A549 (cell line): ENCODE measurements at regions not wholly inside any gene's neighbourhood (a gene's known extent, or its start where the extent isn't known, plus 50 kb on each side); places are given as distances from the start of the nearest gene placed in this dataset.

ENCODE experiments used
- ATAC-seq, 2 experiments: fragments of 200-7000 bp in 1 of 2; fragments of >200 bp in 1 of 2; cut with Nextera tagmentation in 1 of 2; cut with Tn5 transposase in 1 of 2; 3 replicates each; pipeline versions ENCODE4 v1.8.0 to v1.9.1; 2018 to 2020; ENCODE audit warnings: mild to moderate bottlenecking in 1 of 2, moderate library complexity in 1 of 2
- CTCF ChIA-PET: fragments of 300-600 bp; sonication (Branson Sonifier 250); formaldehyde crosslinking; extraction: SDS; loops from one replicate; lab custom pipeline; 2021; ENCODE audit warnings: antibody characterized with exemption, inconsistent platforms; lab: Yijun Ruan, JAX
- POLR2A ChIA-PET: fragments of 350-600 bp; formaldehyde crosslinking; extraction: SDS; loops from one replicate; lab custom pipeline; 2021; ENCODE audit warnings: antibody characterized with exemption, inconsistent platforms; lab: Yijun Ruan, JAX
- DNase-seq, 2 experiments: peaks; one replicate each; pipeline versions ENCODE4 v3.0.0 to v3.0.0-alpha.2; 2011 to 2016; ENCODE audit warnings: low read depth in 1 of 2, low spot score in 1 of 2
- FAIRE-seq: peaks from 2 replicates; lab custom pipeline; 2011; peaks lifted over from hg19 to GRCh38; lab: Jason Lieb, UNC
- H3K27ac ChIP-seq, 2 experiments: fragments of >200 bp; sonication (Bioruptor Twin); formaldehyde crosslinking; 3 replicates each; pipeline ENCODE4 v1.5.1; 2016 to 2017
- H3K4me1 ChIP-seq: fragments of >200 bp; sonication (Bioruptor Twin); formaldehyde crosslinking; 3 replicates; pipeline ENCODE4 v1.6.1; 2016
- H3K4me2 ChIP-seq: fragments of >200 bp; sonication (Bioruptor Twin); formaldehyde crosslinking; 3 replicates; pipeline ENCODE4 v1.6.1; 2016
- H3K4me3 ChIP-seq: fragments of >200 bp; sonication (Bioruptor Twin); formaldehyde crosslinking; 3 replicates; pipeline ENCODE4 v1.5.1; 2016
- H3K9me3 ChIP-seq: fragments of >200 bp; sonication (Bioruptor Twin); formaldehyde crosslinking; 3 replicates; pipeline ENCODE4 v1.6.1; 2016
- BHLHE40 ChIP-seq: IDR thresholded peaks from 2 replicates; pipeline ENCODE4 v1.6.1; 2012; ENCODE audit warnings: low read depth, low read length, inconsistent platforms
- CBX2 ChIP-seq: fragments of 200-600 bp; sonication (generic); IDR thresholded peaks from 2 replicates; pipeline ENCODE4 v1.6.1; 2016; ENCODE audit warnings: low read depth, mild to moderate bottlenecking, borderline replicate concordance
- CHD2 ChIP-seq: fragments of 150-350 bp; IDR thresholded peaks from 2 replicates; pipeline ENCODE4 v1.6.1; 2014; ENCODE audit warnings: low read length; ENCODE audit not compliant: partially characterized antibody
- CHD4 ChIP-seq: fragments of 200-600 bp; sonication (generic); IDR thresholded peaks from 2 replicates; pipeline ENCODE4 v1.6.1; 2016; ENCODE audit warnings: antibody characterized with exemption, mild to moderate bottlenecking, borderline replicate concordance
- EP300 ChIP-seq, 2 experiments: fragments of >200 bp; sonication (Bioruptor Twin); formaldehyde crosslinking; IDR thresholded peaks; 2 replicates in 1 of 2; 3 replicates in 1 of 2; pipeline ENCODE4 v1.6.1; 2016 to 2017
- FOXS1 ChIP-seq: fragments of 250-450 bp; sonication (Bioruptor Pico); IDR thresholded peaks from 2 replicates; pipeline ENCODE4 v1.5.0; 2020; ENCODE audit warnings: mild to moderate bottlenecking, moderate library complexity
- HDAC2 ChIP-seq: fragments of 200-600 bp; sonication (generic); IDR thresholded peaks from 2 replicates; pipeline ENCODE4 v1.6.1; 2016
- HES2 ChIP-seq: fragments of >200 bp; sonication (Bioruptor Twin); formaldehyde crosslinking; IDR thresholded peaks from 2 replicates; pipeline ENCODE4 v1.6.1; 2016
- HEYL ChIP-seq: fragments of 250-450 bp; sonication (Bioruptor Pico); IDR thresholded peaks from 2 replicates; pipeline ENCODE4 v1.8.0; 2021; ENCODE audit warnings: mild to moderate bottlenecking, moderate library complexity
- HOXA7 ChIP-seq: fragments of 250-450 bp; sonication (Bioruptor Pico); IDR thresholded peaks from 2 replicates; pipeline ENCODE4 v1.5.0; 2020; ENCODE audit warnings: mild to moderate bottlenecking, moderate library complexity
- HOXB5 ChIP-seq: fragments of 250-450 bp; sonication (Bioruptor Pico); IDR thresholded peaks from 2 replicates; pipeline ENCODE4 v1.5.0; 2020; ENCODE audit warnings: mild to moderate bottlenecking, moderate library complexity
- JUN ChIP-seq, 2 experiments: fragments of >200 bp; sonication (Bioruptor Twin); formaldehyde crosslinking; IDR thresholded peaks; 2 replicates in 1 of 2; 3 replicates in 1 of 2; pipeline ENCODE4 v1.6.1; 2016 to 2017
- MAFK ChIP-seq: fragments of 450-650 bp; IDR thresholded peaks from 2 replicates; pipeline ENCODE4 v1.6.1; 2014; ENCODE audit not compliant: partially characterized antibody
- MYC ChIP-seq: IDR thresholded peaks from 2 replicates; pipeline ENCODE4 v1.6.1; 2012; ENCODE audit warnings: mild to moderate bottlenecking, inconsistent platforms, low read length, improper control_type of control experiment, borderline replicate concordance
- NFE2L2 ChIP-seq: fragments of 150-350 bp; conservative IDR thresholded peaks from 2 replicates; pipeline ENCODE4 v1.6.1; 2014; ENCODE audit warnings: low read length
- NR3C1 ChIP-seq: fragments of >200 bp; sonication (Bioruptor Twin); formaldehyde crosslinking; IDR thresholded peaks from 3 replicates; pipeline ENCODE4 v1.6.1; 2017
- PHF8 ChIP-seq: fragments of 200-600 bp; sonication (generic); IDR thresholded peaks from 2 replicates; pipeline ENCODE4 v1.6.1; 2016; ENCODE audit warnings: low read depth, mild to moderate bottlenecking, antibody characterized with exemption, moderate library complexity, borderline replicate concordance
- POLR2A ChIP-seq: IDR thresholded peaks from 2 replicates; pipeline ENCODE4 v1.6.1; 2012; ENCODE audit warnings: mild to moderate bottlenecking, low read length
- RAD21 ChIP-seq, 2 experiments: fragments of >200 bp in 1 of 2; sonication (Bioruptor Twin) in 1 of 2; formaldehyde crosslinking in 1 of 2; IDR thresholded peaks in 1 of 2; conservative IDR thresholded peaks in 1 of 2; 2 replicates in 1 of 2; 3 replicates in 1 of 2; pipeline ENCODE4 v1.6.1; 2012 to 2018; ENCODE audit warnings: inconsistent platforms in 1 of 2
- RFX5 ChIP-seq: fragments of 450-650 bp; IDR thresholded peaks from 2 replicates; pipeline ENCODE4 v1.7.1; 2014; ENCODE audit warnings: antibody characterized with exemption, mild to moderate bottlenecking, moderate library complexity
- RNF2 ChIP-seq: fragments of 200-600 bp; sonication (generic); IDR thresholded peaks from 2 replicates; pipeline ENCODE4 v1.6.1; 2016; ENCODE audit warnings: low read depth, mild to moderate bottlenecking, antibody characterized with exemption, moderate library complexity, borderline replicate concordance
- SMC3 ChIP-seq: fragments of >200 bp; sonication (Bioruptor Twin); formaldehyde crosslinking; IDR thresholded peaks from 3 replicates; pipeline ENCODE4 v1.6.1; 2018; ENCODE audit warnings: inconsistent platforms
- ZC3H11A ChIP-seq: fragments of 450-650 bp; IDR thresholded peaks from 2 replicates; pipeline ENCODE4 v1.6.1; 2014; ENCODE audit warnings: antibody characterized with exemption, mild to moderate bottlenecking
- ZFP36 ChIP-seq: fragments of 450-650 bp; IDR thresholded peaks from 2 replicates; pipeline ENCODE4 v1.6.1; 2014; ENCODE audit warnings: borderline replicate concordance; ENCODE audit not compliant: partially characterized antibody
- ZNF302 ChIP-seq: fragments of 250-450 bp; sonication (Bioruptor Pico); IDR thresholded peaks from 2 replicates; pipeline ENCODE4 v1.9.0; 2021; ENCODE audit warnings: inconsistent platforms, mild to moderate bottlenecking, moderate library complexity
- ZSCAN20 ChIP-seq: fragments of 250-450 bp; sonication (Bioruptor Pico); IDR thresholded peaks from 2 replicates; pipeline ENCODE4 v1.8.0; 2022; ENCODE audit warnings: mild to moderate bottlenecking, moderate library complexity
- WGBS: methylation state at CpG from one replicate; pipeline ENCODE4 v1.1.6; 2017; ENCODE audit errors: missing lambda C conversion rate; 5-methylcytosine and 5-hydroxymethylcytosine counted together
- TF ChIP-seq, protein P1 (sequence below): fragments of 150-350 bp; IDR thresholded peaks from 2 replicates; pipeline ENCODE4 v1.6.1; 2014; ENCODE audit warnings: low read depth, mild to moderate bottlenecking, low read length
- TF ChIP-seq, protein P2 (sequence below): fragments of 200-600 bp; sonication (generic); IDR thresholded peaks from 2 replicates; pipeline ENCODE4 v1.6.1; 2016; ENCODE audit warnings: antibody characterized with exemption, mild to moderate bottlenecking, moderate library complexity
- TF ChIP-seq, protein P3 (sequence below): fragments of 450-650 bp; IDR thresholded peaks from 2 replicates; pipeline ENCODE4 v1.6.1; 2014; ENCODE audit warnings: antibody characterized with exemption
- TF ChIP-seq, protein P4 (sequence below): fragments of >200 bp; sonication (Bioruptor Twin); formaldehyde crosslinking; IDR thresholded peaks from 3 replicates; pipeline ENCODE4 v1.5.1; 2016

- no peak overlapping the region for H3K27ac ChIP-seq
- WGBS: 40% methylated on average over 22 of the region's 22 CpGs
- H3K4me1 ChIP-seq: no peaks in the 10 kb centered on the region
- TF ChIP-seq HDAC2 (no peak), NR3C1 (no peak), ZNF302 (CRISPR knock-in tag) (no peak), HES2 (no peak), CBX2 (no peak), CHD2 (no peak), HOXA7 (CRISPR knock-in tag) (no peak), ZFP36 (no peak), CHD4 (no peak), HOXB5 (CRISPR knock-in tag) (no peak), ZSCAN20 (CRISPR knock-in tag) (no peak), RAD21 (conservative IDR thresholded peaks at IDR 0.05 in 1 of 2, IDR thresholded peaks at IDR 0.05 in 1 of 2) (no peak), RFX5 (no peak), ZC3H11A (no peak), FOXS1 (CRISPR knock-in tag) (no peak), RNF2 (no peak)
- TF ChIP-seq, protein P1, sequence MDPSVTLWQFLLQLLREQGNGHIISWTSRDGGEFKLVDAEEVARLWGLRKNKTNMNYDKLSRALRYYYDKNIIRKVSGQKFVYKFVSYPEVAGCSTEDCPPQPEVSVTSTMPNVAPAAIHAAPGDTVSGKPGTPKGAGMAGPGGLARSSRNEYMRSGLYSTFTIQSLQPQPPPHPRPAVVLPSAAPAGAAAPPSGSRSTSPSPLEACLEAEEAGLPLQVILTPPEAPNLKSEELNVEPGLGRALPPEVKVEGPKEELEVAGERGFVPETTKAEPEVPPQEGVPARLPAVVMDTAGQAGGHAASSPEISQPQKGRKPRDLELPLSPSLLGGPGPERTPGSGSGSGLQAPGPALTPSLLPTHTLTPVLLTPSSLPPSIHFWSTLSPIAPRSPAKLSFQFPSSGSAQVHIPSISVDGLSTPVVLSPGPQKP: no peak
- TF ChIP-seq, protein P2, sequence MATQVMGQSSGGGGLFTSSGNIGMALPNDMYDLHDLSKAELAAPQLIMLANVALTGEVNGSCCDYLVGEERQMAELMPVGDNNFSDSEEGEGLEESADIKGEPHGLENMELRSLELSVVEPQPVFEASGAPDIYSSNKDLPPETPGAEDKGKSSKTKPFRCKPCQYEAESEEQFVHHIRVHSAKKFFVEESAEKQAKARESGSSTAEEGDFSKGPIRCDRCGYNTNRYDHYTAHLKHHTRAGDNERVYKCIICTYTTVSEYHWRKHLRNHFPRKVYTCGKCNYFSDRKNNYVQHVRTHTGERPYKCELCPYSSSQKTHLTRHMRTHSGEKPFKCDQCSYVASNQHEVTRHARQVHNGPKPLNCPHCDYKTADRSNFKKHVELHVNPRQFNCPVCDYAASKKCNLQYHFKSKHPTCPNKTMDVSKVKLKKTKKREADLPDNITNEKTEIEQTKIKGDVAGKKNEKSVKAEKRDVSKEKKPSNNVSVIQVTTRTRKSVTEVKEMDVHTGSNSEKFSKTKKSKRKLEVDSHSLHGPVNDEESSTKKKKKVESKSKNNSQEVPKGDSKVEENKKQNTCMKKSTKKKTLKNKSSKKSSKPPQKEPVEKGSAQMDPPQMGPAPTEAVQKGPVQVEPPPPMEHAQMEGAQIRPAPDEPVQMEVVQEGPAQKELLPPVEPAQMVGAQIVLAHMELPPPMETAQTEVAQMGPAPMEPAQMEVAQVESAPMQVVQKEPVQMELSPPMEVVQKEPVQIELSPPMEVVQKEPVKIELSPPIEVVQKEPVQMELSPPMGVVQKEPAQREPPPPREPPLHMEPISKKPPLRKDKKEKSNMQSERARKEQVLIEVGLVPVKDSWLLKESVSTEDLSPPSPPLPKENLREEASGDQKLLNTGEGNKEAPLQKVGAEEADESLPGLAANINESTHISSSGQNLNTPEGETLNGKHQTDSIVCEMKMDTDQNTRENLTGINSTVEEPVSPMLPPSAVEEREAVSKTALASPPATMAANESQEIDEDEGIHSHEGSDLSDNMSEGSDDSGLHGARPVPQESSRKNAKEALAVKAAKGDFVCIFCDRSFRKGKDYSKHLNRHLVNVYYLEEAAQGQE: no peak
- TF ChIP-seq, protein P3, sequence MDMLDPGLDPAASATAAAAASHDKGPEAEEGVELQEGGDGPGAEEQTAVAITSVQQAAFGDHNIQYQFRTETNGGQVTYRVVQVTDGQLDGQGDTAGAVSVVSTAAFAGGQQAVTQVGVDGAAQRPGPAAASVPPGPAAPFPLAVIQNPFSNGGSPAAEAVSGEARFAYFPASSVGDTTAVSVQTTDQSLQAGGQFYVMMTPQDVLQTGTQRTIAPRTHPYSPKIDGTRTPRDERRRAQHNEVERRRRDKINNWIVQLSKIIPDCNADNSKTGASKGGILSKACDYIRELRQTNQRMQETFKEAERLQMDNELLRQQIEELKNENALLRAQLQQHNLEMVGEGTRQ: no peak
- TF ChIP-seq, protein P4, sequence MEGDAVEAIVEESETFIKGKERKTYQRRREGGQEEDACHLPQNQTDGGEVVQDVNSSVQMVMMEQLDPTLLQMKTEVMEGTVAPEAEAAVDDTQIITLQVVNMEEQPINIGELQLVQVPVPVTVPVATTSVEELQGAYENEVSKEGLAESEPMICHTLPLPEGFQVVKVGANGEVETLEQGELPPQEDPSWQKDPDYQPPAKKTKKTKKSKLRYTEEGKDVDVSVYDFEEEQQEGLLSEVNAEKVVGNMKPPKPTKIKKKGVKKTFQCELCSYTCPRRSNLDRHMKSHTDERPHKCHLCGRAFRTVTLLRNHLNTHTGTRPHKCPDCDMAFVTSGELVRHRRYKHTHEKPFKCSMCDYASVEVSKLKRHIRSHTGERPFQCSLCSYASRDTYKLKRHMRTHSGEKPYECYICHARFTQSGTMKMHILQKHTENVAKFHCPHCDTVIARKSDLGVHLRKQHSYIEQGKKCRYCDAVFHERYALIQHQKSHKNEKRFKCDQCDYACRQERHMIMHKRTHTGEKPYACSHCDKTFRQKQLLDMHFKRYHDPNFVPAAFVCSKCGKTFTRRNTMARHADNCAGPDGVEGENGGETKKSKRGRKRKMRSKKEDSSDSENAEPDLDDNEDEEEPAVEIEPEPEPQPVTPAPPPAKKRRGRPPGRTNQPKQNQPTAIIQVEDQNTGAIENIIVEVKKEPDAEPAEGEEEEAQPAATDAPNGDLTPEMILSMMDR: no peak
- no peak overlapping the region for H3K4me3 ChIP-seq
- CTCF ChIA-PET: interaction anchor here (1.4 kb wide), 1 partner anchor 9 kb away, joined by 3 read pairs; no protein-coding TSS in a partner anchor
- FAIRE-seq: no peak
- no peaks in the 10 kb centered on the region for H3K9me3 ChIP-seq
- no peak for ATAC-seq
- POLR2A ChIA-PET: no interaction called here
- DNase-seq: no peak
- H3K4me2 ChIP-seq: no peak overlapping the region
Observed at GRCh38 chr10:1963341-1963740, 226.0 kb upstream of the ADARB2 start.

- H3K4me3 ChIP-seq: no peak overlapping the region
- H3K27ac ChIP-seq: no peak overlapping the region
- H3K4me2 ChIP-seq: no peak overlapping the region
- POLR2A ChIA-PET: no interaction called here
- no peak for ATAC-seq
- no peaks in the 10 kb centered on the region for H3K9me3 ChIP-seq
- H3K4me1 ChIP-seq: no peaks in the 10 kb centered on the region
- DNase-seq: no peak
- WGBS: 17% methylated on average over 2 of the region's 2 CpGs
- FAIRE-seq: no peak
- CTCF ChIA-PET: no interaction called here
- TF ChIP-seq MAFK (no peak), JUN (IDR thresholded peaks at IDR 0.05) (no peak), FOXS1 (CRISPR knock-in tag) (no peak), MYC (no peak), CHD4 (no peak), BHLHE40 (no peak), POLR2A (no peak), EP300 (IDR thresholded peaks at IDR 0.05) (no peak), SMC3 (no peak), PHF8 (no peak), NFE2L2 (no peak), HEYL (no peak)
- TF ChIP-seq, protein P4: no peak
Observed at GRCh38 chr10:1961989-1962388, 224.7 kb upstream of the ADARB2 start.
